ENCODE measurements at regions not wholly inside any gene's neighbourhood (a gene's known extent, or its start where the extent isn't known, plus 50 kb on each side); places are given as distances from the start of the nearest gene placed in this dataset.

DNA sequence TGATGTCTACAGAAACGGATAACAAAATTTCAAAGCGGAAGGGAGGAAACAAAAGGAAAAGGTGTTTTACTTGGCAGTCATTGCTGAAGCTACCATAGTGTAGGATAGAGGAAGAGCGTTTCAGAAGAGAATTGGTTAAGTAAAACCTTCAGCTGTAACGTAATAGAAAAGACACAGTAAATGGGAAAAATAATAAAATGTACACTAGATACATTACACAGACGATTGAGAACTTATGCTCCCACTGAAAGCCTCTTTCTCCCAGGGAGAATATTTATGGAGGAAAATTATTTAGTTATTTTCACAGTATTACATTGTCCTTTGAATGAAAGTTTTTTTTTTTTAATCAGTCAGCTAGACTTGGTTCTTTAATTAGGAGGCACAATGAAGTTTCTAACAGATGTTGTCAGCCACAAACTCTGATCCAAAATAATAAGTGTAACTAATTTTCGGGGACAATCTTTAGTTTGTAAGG lies 90.7 kb upstream of the PRDM1 start:
- no peaks in the 10 kb centered on the region for H3K27me3 ChIP-seq
- H3K36me3 ChIP-seq (ENCODE audit: low read depth, missing control alignments): no peaks in the 10 kb centered on the region
- TF ChIP-seq CTCF (IDR thresholded peaks at IDR 0.05) (no peak), POLR2A (IDR thresholded peaks at IDR 0.05) (no peak)
- intact Hi-C loops (cut with DNase I; ENCODE audit: low total_unique reads): no loop called here
- peak overlapping the region in 1 of 2 donors; percentile 57 for H3K27ac ChIP-seq
- H3K9me3 ChIP-seq: no peaks in the 10 kb centered on the region
- 19 to 21% methylated on average over 6 of the region's 6 CpGs for WGBS, 2 donors
- DNase-seq: no peak
- H3K4me1 ChIP-seq: peaks cover 9% of the 10 kb centered on the region
- H3K4me3 ChIP-seq: peak overlapping the region in 1 of 2 donors; percentile 51

GRCh38 chr6:105994591-105995390 lies 91.3 kb upstream of the PRDM1 start:
- Histone ChIP-seq H3K27me3 (no peaks in the 10 kb centered on the region), H3K4me3 (peak overlapping the region; percentile 51 to 71), H3K4me1 (peaks cover 9% of the 10 kb centered on the region), H3K36me3 (ENCODE audit: low read depth, missing control alignments) (no peaks in the 10 kb centered on the region), H3K9me3 (no peaks in the 10 kb centered on the region), H3K27ac (peak overlapping the region; percentile 33 to 57)
- peak; percentile 32 for DNase-seq
- 6 to 7% methylated on average over 41 to 57 of the region's 57 CpGs for WGBS, 2 donors
- intact Hi-C loops (cut with DNase I; ENCODE audit: low total_unique reads): no loop called here
- TF ChIP-seq POLR2A (IDR thresholded peaks at IDR 0.05): no peak
- TF ChIP-seq CTCF (IDR thresholded peaks at IDR 0.05): no peak

GRCh38 chr6:105994118-105994590 lies 92.0 kb upstream of the PRDM1 start:
- H3K27ac ChIP-seq: peak overlapping the region; percentile 33 to 57
- TF ChIP-seq POLR2A (IDR thresholded peaks at IDR 0.05): no peak
- TF ChIP-seq CTCF (IDR thresholded peaks at IDR 0.05): no peak
- peak; percentile 19 for DNase-seq

GRCh38 chr6:105993341-105994117 lies 92.6 kb upstream of the PRDM1 start:
- peak overlapping the region; percentile 33 to 57 for H3K27ac ChIP-seq
- no peak for TF ChIP-seq POLR2A (IDR thresholded peaks at IDR 0.05)
- TF ChIP-seq CTCF (IDR thresholded peaks at IDR 0.05): no peak
- H3K9me3 ChIP-seq: no peaks in the 10 kb centered on the region
- 17 to 21% methylated on average over 23 of the region's 23 CpGs for WGBS, 2 donors
- H3K27me3 ChIP-seq: no peaks in the 10 kb centered on the region
- no peak for DNase-seq
- intact Hi-C loops (cut with DNase I; ENCODE audit: low total_unique reads): no loop called here
- H3K4me1 ChIP-seq: peaks cover 9% of the 10 kb centered on the region
- H3K36me3 ChIP-seq (ENCODE audit: low read depth, missing control alignments): no peaks in the 10 kb centered on the region
- peak overlapping the region; percentile 51 to 71 for H3K4me3 ChIP-seq

More at GRCh38 chr6:105994118-105994590, 92.0 kb upstream of the PRDM1 start:
- no peaks in the 10 kb centered on the region for H3K9me3 ChIP-seq
- intact Hi-C loops (cut with DNase I; ENCODE audit: low total_unique reads): no loop called here
- H3K4me3 ChIP-seq: peak overlapping the region; percentile 51 to 71
- WGBS, 2 donors: 9 to 12% methylated on average over 21 to 44 of the region's 44 CpGs
- no peaks in the 10 kb centered on the region for H3K27me3 ChIP-seq
- H3K36me3 ChIP-seq (ENCODE audit: low read depth, missing control alignments): no peaks in the 10 kb centered on the region
- H3K4me1 ChIP-seq: peaks cover 9% of the 10 kb centered on the region

Data from testis (tissue), 2 donors.